ENCODE measurements at regions not wholly inside any gene's neighbourhood (a gene's known extent, or its start where the extent isn't known, plus 50 kb on each side); places are given as distances from the start of the nearest gene placed in this dataset.
"Not testable (repeated sequence)": the region's sequence is repeated elsewhere in the genome, so short reads cannot be mapped to it uniquely, and the experiment has no call there.

DNA sequence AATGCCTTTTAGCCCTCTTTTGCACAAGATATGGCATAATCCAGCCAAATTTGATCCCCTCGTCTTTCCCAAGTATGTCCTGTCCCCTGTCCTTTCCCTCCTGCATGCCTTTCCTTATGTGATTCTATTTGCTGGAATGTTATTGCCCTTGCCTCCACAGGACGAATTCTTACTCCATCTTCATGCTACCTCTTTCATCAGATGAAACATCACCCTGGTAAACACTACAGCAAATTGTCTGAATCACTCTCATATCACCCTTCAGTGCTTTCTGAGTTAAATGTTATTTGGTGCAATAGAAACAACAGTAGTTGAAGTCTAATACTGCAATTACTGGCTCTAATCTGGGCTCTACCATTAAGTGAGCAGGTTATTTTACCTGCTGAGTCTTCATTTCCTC lies 52.2 kb upstream of the FAT1 start:
- DNase-seq = no peak

GRCh38 chr4:186778134-186778533 lies 54.5 kb upstream of the FAT1 start:
- DNase-seq = no peak

DNA sequence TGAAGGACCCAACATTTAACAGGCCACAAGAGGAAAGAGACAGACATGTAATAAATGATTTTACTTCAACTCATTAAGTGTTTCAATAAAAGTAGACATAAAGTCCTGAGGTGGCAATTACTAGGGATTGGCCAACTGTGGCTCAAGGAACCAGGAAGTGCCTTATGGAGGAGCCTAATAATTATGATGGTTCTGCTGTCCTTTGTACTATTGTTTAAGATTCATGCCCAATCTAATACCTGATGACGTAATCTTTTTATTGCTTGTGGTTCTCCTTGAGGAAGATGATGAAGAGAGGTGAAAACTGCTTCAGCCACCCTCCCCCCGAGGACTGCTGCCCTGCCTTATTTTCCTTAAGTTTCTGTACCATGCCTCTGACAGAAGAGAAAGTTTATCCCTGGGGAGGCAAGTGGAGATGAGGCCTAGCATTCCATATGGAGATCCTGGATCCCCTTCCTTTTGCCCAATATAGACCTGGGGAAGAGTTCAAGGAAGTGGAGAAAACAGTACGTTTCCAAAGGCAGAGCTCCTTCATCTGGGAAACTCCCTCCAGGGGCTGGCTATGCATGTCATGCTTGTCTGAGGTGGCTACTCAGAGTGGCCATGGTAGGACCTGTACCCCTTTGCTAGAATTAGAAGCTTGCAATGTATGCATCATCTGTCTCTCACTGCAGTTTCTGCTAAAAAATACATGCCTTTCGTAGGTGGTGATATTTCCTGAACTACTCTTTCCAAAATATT lies 56.8 kb upstream of the FAT1 start:
- DNase-seq = no peak

DNA sequence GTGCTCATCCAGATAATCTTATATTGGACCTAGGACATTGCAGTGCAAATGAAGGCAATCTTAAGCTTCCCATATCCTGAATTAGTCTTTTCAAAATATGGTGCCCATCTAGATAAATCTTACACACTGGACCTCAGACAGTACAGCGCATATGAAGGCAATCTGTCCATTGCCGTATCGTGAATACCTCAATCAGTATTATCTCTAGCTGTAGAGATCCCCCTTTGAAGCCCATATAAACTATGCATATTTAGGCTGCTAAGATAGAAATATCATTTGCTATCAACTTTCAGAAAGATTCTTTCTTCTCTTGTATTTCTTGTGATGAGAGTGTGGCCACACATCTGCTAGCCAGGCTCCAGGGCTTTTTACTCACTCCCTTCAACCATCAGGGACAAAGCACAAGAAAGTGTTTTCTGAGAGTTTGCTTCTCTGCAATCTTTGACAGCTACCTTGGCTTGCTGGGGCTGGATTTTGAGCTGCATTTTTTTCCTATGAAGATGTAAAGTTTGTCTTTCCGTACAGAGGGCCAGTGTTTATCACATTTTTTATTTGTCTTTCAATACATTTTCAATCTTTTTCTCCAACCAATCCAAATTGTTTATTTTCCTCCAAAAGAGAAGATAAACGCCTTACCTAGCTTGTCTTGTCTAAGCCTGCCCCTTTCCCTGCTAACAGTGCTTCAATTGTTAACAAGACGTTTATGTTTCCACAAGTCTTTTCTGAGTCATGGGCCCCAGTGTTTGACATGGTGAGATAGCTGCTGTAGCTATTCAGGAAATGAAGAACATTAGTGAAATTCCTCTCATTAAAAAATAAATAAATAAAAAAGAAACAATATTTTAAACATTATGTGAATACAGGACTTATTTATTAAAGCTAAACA lies 57.6 kb upstream of the FAT1 start:
- DNase-seq = peak; percentile 74

- no peak for DNase-seq
These were observed 58.6 kb upstream of the FAT1 start for GRCh38 chr4:186782302-186782701.

- no peak for DNase-seq
These were observed 63.9 kb upstream of the FAT1 start for GRCh38 chr4:186787536-186787935.

GRCh38 chr4:186789651-186790050 lies 66.0 kb upstream of the FAT1 start:
- peak; percentile 64 for DNase-seq

- peak; percentile 85 for DNase-seq
These were observed 67.0 kb upstream of the FAT1 start for GRCh38 chr4:186790630-186791029.

DNA sequence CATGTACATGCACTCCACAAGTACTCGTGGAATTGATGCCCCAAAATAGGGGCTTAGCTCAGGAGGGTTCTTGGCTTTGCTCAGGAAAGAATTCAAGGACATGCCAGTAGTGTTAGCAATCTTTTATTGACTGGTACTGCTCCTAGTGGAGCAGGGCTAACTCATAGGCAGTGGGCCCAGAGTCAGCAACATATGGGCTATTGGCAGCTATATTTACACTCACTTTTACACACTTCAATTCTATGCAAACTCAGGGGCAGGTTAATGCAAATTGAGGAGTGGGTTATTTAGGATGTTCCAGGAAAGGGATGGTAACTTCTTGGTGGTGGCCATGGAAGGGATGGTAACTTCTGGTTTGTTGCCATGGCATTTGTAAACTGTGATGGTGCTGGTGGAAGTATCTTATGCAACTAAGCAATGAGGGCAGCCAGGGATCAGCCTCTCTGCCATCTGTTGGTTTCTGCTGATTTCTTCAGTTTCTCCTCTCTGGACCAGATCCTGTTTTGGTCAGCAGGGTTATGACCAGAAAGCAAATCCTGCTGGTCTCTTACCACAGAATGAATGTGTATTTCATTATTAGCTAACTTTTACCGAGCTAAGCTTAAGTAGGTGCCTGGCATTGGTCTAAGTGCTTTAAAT lies 69.2 kb upstream of the FAT1 start:
- DNase-seq = no peak

DNA sequence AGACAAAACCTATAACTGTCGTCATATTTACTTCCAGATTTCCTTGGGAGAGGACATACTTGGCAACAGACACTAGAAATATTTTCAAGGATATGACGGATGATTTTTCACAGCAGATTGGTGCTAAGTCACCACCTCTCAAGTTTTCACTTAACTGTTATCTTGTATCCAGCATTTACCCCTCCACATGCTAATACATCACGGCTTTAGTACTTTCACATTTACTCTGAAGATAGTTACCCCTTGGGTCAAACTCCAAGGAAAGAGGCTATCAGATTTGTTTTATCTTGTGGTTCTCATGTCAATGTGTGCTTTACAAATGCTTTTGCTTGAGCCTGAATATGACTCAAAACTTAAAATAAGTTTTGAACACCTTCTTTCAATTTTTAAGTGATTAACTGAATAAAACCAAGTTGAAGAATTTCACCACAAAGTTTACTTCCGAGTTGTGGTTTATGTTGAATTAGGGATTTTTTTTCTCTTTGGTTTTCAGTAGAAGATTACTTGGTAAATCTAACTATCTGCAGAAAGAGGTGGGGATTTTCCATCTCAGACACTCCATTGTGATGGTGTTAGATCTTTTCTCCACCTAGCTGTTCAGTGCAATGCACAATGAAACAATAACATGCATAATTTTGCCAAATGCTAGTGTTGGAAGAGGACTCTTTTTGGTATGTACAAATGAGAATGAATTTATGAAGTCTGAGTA lies 75.4 kb upstream of the FAT1 start:
- peak; percentile 30 for DNase-seq

DNA sequence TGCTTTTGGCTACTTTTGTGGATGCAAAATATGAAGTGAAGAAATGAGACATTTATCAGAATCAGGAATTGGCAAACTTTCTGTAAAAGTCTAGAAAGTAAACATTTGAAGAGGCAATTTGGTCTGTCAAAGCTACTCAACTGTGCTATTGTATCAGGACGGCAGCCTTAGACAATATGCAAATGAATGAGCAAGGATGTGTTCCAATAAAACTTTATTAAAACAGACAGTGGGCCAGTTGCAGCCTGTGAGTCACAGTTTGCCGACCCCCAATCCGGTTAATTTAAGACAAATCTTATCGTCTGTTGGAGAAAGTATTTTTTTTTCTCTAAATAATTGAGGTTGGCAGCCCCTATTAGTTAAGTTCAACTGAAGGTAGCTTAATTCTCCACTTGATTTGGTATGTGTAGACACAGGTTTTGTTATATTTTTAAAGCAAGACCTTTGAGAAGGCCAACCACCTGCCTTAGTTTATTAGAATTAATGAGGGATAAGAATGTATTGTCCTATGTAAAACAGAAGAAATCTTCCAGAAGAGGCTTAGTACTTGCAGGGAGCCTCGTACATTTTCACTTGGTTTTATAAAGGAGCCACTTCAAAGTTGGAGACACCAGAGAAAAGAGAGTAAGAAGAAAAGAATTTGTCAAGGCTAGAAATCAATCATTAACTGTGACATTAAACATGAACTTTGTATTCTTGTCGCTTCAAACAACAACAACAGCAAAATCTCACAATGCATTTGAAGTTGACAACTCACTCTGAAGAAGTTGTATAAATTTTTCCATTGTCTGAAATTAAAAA lies 81.6 kb upstream of the FAT1 start:
- DNase-seq = no peak

GRCh38 chr4:186805917-186806316 lies 82.3 kb upstream of the FAT1 start:
- not testable (repeated sequence) for DNase-seq

DNA sequence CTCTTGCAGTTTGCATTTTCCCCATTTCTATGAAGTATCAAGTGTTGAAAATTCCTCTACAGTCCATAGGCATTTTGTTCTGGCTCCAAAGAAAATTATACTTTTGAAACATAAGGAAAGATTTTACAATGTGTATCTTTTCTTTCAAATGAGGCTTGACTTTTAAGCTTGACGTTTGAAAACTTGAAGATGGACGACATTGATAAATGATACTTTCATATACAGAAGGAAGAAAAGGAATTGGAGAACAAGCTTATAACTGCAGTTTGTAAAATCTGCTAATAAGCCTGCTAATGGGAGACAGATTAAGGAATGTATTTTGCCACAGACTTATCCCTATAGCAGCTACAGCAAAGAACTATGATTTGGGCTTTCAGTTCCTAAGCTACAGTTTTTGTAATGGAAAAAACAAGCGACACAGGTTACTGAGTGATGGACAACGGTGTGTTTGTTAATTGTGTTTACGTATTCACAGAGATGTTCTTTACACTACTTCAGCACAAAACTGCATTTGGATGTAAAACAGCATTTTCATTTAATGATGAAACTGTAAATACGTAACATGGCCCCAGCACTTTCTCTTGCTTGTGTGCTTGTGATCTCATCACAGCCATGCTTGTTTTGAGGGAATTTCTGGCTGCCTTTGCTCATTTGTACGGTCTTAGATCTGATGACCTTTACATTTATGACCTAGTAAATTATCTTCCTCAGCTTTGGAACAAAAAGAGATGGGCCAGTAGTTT lies 83.2 kb upstream of the FAT1 start:
- no peak for DNase-seq

DNA sequence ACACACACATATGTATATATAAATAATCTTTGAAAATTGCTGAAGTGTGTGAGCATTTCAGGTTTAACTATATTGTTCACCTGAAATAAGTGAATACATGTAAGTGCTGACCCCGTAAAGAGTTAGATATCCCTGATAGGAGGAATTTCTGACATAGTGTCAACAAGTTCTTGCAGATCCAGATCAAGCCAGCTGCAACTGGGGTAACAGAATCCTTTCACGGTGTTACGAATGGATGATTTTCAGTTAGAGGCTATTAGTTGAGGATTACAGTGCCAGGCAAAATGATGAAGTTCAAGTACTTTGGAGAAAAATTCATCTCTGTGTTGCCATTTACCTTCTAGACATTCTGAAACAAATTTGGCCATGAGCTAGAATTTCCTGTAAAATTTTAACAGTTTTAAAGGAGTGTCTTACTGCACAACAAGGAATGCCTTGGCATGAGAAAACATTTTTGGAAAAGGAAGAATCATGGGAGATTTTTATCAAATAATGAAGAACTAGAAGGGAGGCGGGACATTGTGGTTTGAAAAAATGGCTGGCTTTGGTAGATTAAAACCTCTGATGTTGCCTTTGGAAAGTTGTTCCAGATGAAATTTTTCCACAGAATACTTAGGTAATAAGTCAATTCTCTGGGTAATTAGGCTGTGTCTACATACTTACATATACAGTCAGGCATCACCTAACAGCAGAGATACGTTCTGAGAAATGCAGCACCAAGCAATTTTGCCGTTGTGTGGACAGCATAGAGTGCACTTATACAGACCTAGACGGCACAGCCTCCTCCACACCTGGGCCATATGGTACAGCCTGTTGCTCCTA lies 84.4 kb upstream of the FAT1 start:
- DNase-seq = peak; percentile 75

DNA sequence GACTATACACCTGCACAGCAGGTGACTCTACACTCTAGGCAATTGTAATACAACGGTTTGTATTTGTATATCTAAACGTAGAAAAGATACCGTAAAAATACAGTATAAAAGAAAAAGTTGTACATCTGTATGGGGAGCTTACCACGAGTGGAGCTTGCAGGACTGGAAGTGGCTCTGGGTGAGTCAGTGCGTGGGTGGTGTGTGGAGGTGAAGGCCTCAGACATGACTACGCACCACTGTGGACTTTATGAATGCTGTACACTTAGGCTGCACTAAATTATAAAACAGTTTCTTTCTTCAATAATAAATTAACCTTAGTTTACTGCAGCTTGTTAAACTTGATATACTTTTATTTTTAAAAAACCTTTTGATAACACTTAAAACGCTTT lies 85.0 kb upstream of the FAT1 start:
- peak; percentile 46 for DNase-seq

DNA sequence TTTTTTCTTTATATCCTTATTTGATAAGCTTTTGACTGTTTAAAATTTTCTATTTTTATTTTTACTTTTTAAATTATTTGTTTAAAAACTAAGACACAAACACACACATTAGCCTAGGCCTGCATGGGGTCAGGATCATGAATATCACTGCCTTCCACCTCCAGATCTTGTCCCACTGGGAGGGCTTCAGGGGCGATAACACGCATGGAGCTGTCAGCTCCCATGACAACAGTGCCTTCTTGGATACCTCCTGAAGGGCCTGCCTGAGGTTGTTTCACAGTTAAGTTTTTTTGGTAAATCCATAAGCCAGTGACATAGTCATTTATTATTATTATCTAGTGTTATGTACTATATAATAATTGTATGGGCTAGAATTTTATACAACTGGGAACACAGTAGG lies 85.4 kb upstream of the FAT1 start:
- DNase-seq = no peak

DNA sequence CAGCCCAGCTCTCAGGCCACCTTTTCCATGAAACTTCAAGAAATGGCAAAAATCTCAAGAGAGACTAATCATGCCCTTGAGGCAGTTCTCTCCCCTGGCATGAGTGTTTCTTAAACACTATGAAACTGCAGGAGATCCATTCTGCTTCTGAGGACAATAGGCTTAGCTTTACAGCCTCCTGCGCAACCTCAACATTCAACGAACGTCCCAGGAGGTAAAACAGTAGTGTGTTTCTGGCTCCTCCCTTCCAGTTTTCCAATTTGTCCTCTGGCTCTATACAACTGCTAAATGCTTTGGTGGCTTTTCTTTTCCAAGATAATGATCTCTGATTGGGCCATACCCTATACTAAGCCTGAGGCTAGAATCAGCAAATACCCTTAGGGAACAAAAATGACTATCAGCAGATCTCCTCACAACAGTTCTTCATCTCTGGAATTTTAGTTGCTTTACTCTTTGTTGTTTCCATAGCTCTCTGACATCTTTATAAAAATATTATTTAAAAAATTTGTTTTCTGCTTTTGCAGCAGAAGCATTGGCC lies 87.0 kb upstream of the FAT1 start:
- no peak for DNase-seq

GRCh38 chr4:186812592-186812991 lies 88.9 kb upstream of the FAT1 start:
- no peak for DNase-seq

GRCh38 chr4:186813377-186814068 lies 89.9 kb upstream of the FAT1 start:
- DNase-seq = no peak
